MM.1S (cell line): ENCODE measurements at regions not wholly inside any gene's neighbourhood (a gene's known extent, or its start where the extent isn't known, plus 50 kb on each side); places are given as distances from the start of the nearest gene placed in this dataset.

Experiments used
- DNase-seq: peaks from one replicate; pipeline ENCODE4 v3.0.0-alpha.2; 2015
- H2AFZ ChIP-seq: fragments of 300-600 bp; sonication (generic); 2 replicates; pipeline ENCODE4 v1.6.0; 2016; ENCODE audit warnings: antibody characterized with exemption, low read length
- H3F3A ChIP-seq: fragments of 300-600 bp; sonication (generic); 2 replicates; pipeline ENCODE4 v1.6.1; 2016; ENCODE audit warnings: mild to moderate bottlenecking, antibody characterized with exemption, low read length, moderate library complexity, mixed read lengths; ENCODE audit not compliant: insufficient read depth
- H3K27ac ChIP-seq: fragments of 300-600 bp; sonication (generic); 2 replicates; pipeline ENCODE4 v1.5.1; 2016; ENCODE audit warnings: mild to moderate bottlenecking, low read length
- H3K27me3 ChIP-seq: fragments of 300-600 bp; sonication (generic); replicated peaks from 2 replicates; pipeline ENCODE4 v1.6.0; 2016; ENCODE audit warnings: low read length; ENCODE audit not compliant: insufficient read depth
- H3K36me3 ChIP-seq: fragments of 300-600 bp; sonication (generic); replicated peaks from 2 replicates; pipeline ENCODE4 v1.6.1; 2016; ENCODE audit warnings: mild to moderate bottlenecking, low read length, mixed read lengths; ENCODE audit not compliant: insufficient read depth
- H3K4me1 ChIP-seq: fragments of 300-600 bp; sonication (generic); 2 replicates; pipeline ENCODE4 v1.6.1; 2016; ENCODE audit warnings: low read length, mixed read lengths
- H3K4me2 ChIP-seq: fragments of 300-600 bp; sonication (generic); 2 replicates; pipeline ENCODE4 v1.6.0; 2016; ENCODE audit warnings: low read depth, low read length
- H3K4me3 ChIP-seq: fragments of 300-600 bp; sonication (generic); 2 replicates; pipeline ENCODE4 v1.5.1; 2016; ENCODE audit warnings: low read length, mixed read lengths
- H3K79me2 ChIP-seq: fragments of 300-600 bp; sonication (generic); 2 replicates; pipeline ENCODE4 v1.6.1; 2016; ENCODE audit warnings: mixed run types, low read length, mixed read lengths
- H3K9ac ChIP-seq: fragments of 300-600 bp; sonication (generic); 2 replicates; pipeline ENCODE4 v1.6.1; 2016; ENCODE audit warnings: low read length, mixed read lengths
- H3K9me2 ChIP-seq: fragments of 300-600 bp; sonication (generic); replicated peaks from 2 replicates; pipeline ENCODE4 v1.6.1; 2016; ENCODE audit warnings: mild to moderate bottlenecking, low read length, mixed read lengths; ENCODE audit not compliant: insufficient read depth
- H3K9me3 ChIP-seq: fragments of 300-600 bp; sonication (generic); replicated peaks from 2 replicates; pipeline ENCODE4 v1.6.1; 2016; ENCODE audit warnings: mild to moderate bottlenecking, low read length, mixed read lengths; ENCODE audit not compliant: insufficient read depth
- H4K20me1 ChIP-seq: fragments of 300-600 bp; sonication (generic); 2 replicates; pipeline ENCODE4 v1.6.1; 2016; ENCODE audit warnings: mild to moderate bottlenecking, low read length, moderate library complexity, mixed read lengths; ENCODE audit not compliant: insufficient read depth
- CTCF ChIP-seq: fragments of 300-600 bp; sonication (generic); IDR thresholded peaks from 2 replicates; pipeline ENCODE4 v1.5.1; 2016; ENCODE audit warnings: antibody characterized with exemption, low read length, mixed read lengths
- EZH2 ChIP-seq: fragments of 300-600 bp; sonication (generic); optimal IDR thresholded peaks from 2 replicates; pipeline ENCODE3; 2017; ENCODE audit warnings: low read depth, mild to moderate bottlenecking, antibody characterized with exemption, low read length, mixed read lengths
- EZH2phosphoT487 ChIP-seq: fragments of 300-600 bp; sonication (generic); IDR thresholded peaks from 2 replicates; pipeline ENCODE4 v1.6.1; 2018; ENCODE audit warnings: antibody characterized with exemption, low read length

- H3K4me3 ChIP-seq, result no peak overlapping the region
- TF ChIP-seq EZH2phosphoT487 (no peak), EZH2 (no peak), CTCF (no peak)
- no peaks in the 10 kb centered on the region for H3K4me1 ChIP-seq
- H3K9me3 ChIP-seq, result no peaks in the 10 kb centered on the region
- no peaks in the 10 kb centered on the region for H3K9me2 ChIP-seq
- H3K9ac ChIP-seq, result no peak overlapping the region
- no peaks in the 10 kb centered on the region for H3K36me3 ChIP-seq
- H3K4me2 ChIP-seq, result no peak overlapping the region
- H3F3A ChIP-seq, result no peaks in the 10 kb centered on the region
- no peaks in the 10 kb centered on the region for H4K20me1 ChIP-seq
- no peaks in the 10 kb centered on the region for H3K27me3 ChIP-seq
- H3K79me2 ChIP-seq, result no peaks in the 10 kb centered on the region
- DNase-seq, result no peak
- no peak overlapping the region for H3K27ac ChIP-seq
- no peak overlapping the region for H2AFZ ChIP-seq
Observed at GRCh38 chr5:174430940-174431339, 293.4 kb upstream of the MSX2 start.

GRCh38 chr5:174431504-174431903, 292.9 kb upstream of the MSX2 start:
- Histone ChIP-seq H3K79me2 (no peaks in the 10 kb centered on the region), H3K9me2 (no peaks in the 10 kb centered on the region), H3K27ac (no peak overlapping the region), H3K9ac (no peak overlapping the region), H4K20me1 (no peaks in the 10 kb centered on the region), H3K27me3 (no peaks in the 10 kb centered on the region), H3K4me3 (no peak overlapping the region), H2AFZ (no peak overlapping the region), H3K9me3 (no peaks in the 10 kb centered on the region), H3K4me2 (no peak overlapping the region), H3K36me3 (no peaks in the 10 kb centered on the region), H3F3A (no peaks in the 10 kb centered on the region), H3K4me1 (no peaks in the 10 kb centered on the region)
- TF ChIP-seq EZH2 (no peak), EZH2phosphoT487 (no peak), CTCF (no peak)
- DNase-seq, result no peak

DNA sequence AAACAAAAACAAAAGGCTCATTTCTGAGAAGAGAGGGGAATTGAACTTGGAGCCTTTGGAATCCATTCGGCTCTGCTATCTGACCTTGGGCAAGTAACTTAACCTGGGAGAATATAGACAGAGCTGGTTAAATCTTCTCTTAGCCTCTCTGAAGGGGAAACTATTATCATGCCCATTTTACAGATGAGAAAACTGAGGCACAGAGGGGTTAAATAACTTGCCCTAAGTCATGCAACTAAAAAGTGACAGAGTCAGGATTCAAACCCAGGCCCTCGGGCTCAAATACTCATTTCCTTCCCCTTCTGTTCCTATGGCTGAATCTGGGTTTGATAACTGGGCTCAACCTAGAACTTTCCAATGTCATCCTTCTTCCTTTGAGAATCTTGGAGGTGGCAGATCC, 291.3 kb upstream of the MSX2 start:
- TF ChIP-seq EZH2phosphoT487 (no peak), CTCF (no peak), EZH2 (no peak)
- Histone ChIP-seq H3K9ac (no peak overlapping the region), H3K4me2 (no peak overlapping the region), H3K4me3 (no peak overlapping the region), H3K79me2 (no peaks in the 10 kb centered on the region), H3K9me3 (no peaks in the 10 kb centered on the region), H3K9me2 (no peaks in the 10 kb centered on the region), H3F3A (no peaks in the 10 kb centered on the region), H2AFZ (no peak overlapping the region), H3K27me3 (no peaks in the 10 kb centered on the region), H3K36me3 (no peaks in the 10 kb centered on the region), H3K4me1 (no peaks in the 10 kb centered on the region), H3K27ac (no peak overlapping the region), H4K20me1 (no peaks in the 10 kb centered on the region)
- DNase-seq, result no peak

- no peaks in the 10 kb centered on the region for H3K36me3 ChIP-seq
- no peaks in the 10 kb centered on the region for H3K4me1 ChIP-seq
- no peak overlapping the region for H3K27ac ChIP-seq
- H3K79me2 ChIP-seq, result no peaks in the 10 kb centered on the region
- no peaks in the 10 kb centered on the region for H4K20me1 ChIP-seq
- no peaks in the 10 kb centered on the region for H3K9me3 ChIP-seq
- no peaks in the 10 kb centered on the region for H3K9me2 ChIP-seq
- H3K4me3 ChIP-seq, result no peak overlapping the region
- H3K9ac ChIP-seq, result no peak overlapping the region
- TF ChIP-seq CTCF (no peak), EZH2phosphoT487 (no peak), EZH2 (no peak)
- no peak overlapping the region for H3K4me2 ChIP-seq
- no peak overlapping the region for H2AFZ ChIP-seq
- DNase-seq, result no peak
- H3F3A ChIP-seq, result no peaks in the 10 kb centered on the region
- no peaks in the 10 kb centered on the region for H3K27me3 ChIP-seq
Observed at GRCh38 chr5:174436750-174437149, 287.6 kb upstream of the MSX2 start.
